D721Med (cell line): ENCODE measurements at regions not wholly inside any gene's neighbourhood (a gene's known extent, or its start where the extent isn't known, plus 50 kb on each side); places are given as distances from the start of the nearest gene placed in this dataset.

Source experiments
- DNase-seq: peaks from one replicate; pipeline ENCODE4 v3.0.0; 2011; ENCODE audit warnings: low spot score; ENCODE audit not compliant: insufficient read length
- FAIRE-seq: peaks from 2 replicates; lab custom pipeline; 2011; peaks lifted over from hg19 to GRCh38; lab: Jason Lieb, UNC
- TF ChIP-seq, protein P1 (sequence below): IDR thresholded peaks from 2 replicates; pipeline ENCODE4 v1.5.1; 2012; ENCODE audit warnings: mild to moderate bottlenecking, control low read depth; ENCODE audit not compliant: insufficient read depth; ENCODE audit errors: missing control alignments

DNA sequence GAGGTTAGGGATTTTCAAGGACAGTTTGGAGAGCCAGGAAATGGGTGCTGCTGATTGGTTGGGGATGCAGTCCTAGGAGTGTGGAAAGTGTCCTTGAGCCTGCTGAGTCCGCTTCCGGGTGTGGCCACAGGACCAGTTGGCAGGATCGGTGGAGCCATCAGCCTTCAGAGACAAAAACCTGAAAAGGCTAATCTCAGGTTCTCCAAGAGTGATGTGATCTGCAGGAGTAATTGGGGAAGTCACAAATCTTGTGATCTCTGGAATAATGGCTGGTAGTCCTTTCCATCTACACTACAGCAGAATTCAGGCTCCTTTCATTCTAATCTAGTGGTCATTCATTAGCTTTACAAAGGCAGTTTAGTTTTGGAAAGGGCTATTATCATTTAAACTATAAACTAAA lies 55.9 kb upstream of the BMP2K start:
- TF ChIP-seq, protein P1, sequence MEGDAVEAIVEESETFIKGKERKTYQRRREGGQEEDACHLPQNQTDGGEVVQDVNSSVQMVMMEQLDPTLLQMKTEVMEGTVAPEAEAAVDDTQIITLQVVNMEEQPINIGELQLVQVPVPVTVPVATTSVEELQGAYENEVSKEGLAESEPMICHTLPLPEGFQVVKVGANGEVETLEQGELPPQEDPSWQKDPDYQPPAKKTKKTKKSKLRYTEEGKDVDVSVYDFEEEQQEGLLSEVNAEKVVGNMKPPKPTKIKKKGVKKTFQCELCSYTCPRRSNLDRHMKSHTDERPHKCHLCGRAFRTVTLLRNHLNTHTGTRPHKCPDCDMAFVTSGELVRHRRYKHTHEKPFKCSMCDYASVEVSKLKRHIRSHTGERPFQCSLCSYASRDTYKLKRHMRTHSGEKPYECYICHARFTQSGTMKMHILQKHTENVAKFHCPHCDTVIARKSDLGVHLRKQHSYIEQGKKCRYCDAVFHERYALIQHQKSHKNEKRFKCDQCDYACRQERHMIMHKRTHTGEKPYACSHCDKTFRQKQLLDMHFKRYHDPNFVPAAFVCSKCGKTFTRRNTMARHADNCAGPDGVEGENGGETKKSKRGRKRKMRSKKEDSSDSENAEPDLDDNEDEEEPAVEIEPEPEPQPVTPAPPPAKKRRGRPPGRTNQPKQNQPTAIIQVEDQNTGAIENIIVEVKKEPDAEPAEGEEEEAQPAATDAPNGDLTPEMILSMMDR = no peak
- DNase-seq (no peak), FAIRE-seq (no peak)

DNA sequence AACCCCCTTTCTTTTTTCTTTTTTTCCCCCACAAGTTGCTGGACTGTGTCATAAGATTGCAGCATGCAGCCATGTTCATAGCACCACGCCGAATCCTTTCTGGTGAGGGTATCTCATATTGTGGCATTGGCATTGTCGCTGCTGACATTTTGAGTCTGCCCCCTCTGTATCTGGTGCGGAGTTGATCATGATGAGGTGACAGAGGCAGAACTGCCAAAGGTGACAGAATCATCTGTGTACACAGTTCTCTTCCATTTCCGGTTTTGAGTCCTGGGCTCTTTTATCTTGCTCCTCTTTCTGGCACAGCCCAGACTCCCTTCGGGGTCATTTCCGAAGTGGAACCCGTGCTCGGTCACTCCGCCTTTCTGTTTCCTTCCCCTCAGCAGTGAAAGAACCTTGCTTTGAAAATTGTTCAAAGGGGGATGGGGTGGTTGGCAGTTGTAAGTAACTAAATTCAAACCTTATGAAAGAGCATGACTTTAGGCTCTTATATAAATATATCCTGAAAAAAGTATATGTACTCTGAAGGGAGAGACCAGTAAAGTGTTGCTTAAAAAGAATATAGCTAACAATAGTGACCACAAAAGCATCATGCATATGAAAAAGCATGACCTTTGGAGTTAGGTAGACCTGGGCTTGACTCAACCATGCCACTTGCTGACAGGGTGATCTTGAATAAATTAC lies 55.0 kb upstream of the BMP2K start:
- FAIRE-seq = no peak
- TF ChIP-seq, protein P1 = no peak
- no peak for DNase-seq

DNA sequence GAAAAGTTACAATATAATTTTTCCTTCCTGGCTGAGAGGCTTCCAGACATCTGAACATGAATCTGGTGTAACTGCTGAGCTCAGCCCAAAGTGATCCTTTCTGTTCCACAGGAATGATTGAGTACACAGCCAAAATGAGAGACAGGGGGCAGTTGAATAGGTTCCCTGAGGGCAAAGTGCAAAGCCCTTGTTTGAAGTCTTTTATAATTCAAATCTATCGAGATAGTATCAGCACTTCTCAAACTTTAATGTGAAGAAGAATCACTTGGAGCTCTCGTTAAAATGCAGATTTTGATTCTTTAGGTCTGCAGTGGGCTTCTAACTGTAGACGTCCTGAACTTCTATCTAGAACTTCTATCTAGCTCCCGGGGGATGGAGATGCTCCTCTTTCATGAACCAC lies 54.4 kb upstream of the BMP2K start:
- DNase-seq (no peak), FAIRE-seq (no peak)
- TF ChIP-seq, protein P1 = no peak

DNA sequence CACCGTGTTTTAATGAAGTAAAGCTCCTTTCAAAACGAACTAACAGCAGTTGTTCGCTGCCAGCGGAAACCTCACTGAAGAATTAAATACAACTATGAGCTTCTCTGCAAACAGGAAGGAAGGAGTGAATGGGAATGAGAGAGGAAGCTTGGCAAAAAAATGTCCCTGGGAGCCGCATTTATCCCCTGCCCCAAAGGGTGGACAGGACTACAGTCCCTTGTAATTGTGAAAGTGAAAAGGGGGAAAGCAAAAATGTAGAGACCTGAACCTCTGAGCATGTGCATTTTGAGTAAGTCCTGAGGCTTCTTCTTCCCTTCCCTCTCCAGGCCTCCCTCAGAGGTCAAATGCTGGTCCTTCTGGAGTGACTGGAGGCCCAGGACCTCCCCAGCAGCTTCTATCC lies 53.8 kb upstream of the BMP2K start:
- TF ChIP-seq, protein P1 = no peak
- no peak for DNase-seq
- FAIRE-seq = no peak

DNA sequence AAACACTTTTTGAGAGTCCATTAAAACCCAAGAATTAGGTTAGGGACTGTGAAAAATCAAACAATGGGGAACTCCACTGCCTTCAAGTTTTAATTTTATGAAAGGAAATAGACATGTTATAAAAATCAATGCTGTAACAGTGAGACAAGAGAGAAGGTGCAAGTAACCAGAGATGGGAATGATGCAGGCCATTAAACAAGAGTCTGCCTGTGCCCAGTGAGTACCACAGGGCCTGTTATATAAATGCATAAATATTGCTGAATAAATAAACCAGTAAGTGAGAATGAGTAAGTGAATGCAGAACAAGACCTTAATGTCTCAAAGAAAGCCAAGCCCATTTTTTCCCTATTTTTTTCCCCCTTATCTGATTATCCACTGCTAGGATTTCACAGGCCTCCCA lies 53.3 kb upstream of the BMP2K start:
- TF ChIP-seq, protein P1 = no peak
- FAIRE-seq (no peak), DNase-seq (no peak)
